ENCODE measurements at regions not wholly inside any gene's neighbourhood (a gene's known extent, or its start where the extent isn't known, plus 50 kb on each side); places are given as distances from the start of the nearest gene placed in this dataset.

GRCh38 chr2:147696426-147696825 lies 148.4 kb upstream of the ACVR2A start:
- no peak overlapping the region for H3K4me3 Mint-ChIP-seq (ENCODE audit: low read depth)
- H3K27me3 Mint-ChIP-seq (ENCODE audit: low read depth): peaks cover 8% of the 10 kb centered on the region
- H3K36me3 Mint-ChIP-seq (ENCODE audit: low read depth): no peaks in the 10 kb centered on the region
- H3K27ac Mint-ChIP-seq: no peak overlapping the region
- H3K9me3 Mint-ChIP-seq: peaks cover 4% of the 10 kb centered on the region
- DNase-seq (ENCODE audit: low spot score): no peak
- H3K4me1 Mint-ChIP-seq (ENCODE audit: low read depth): no peaks in the 10 kb centered on the region
- intact Hi-C loops (cut with micrococcal nuclease): no loop called here

- no peak for DNase-seq (ENCODE audit: low spot score)
- Mint-ChIP-seq H3K9me3 (peaks cover 3% of the 10 kb centered on the region), H3K4me3 (ENCODE audit: low read depth) (no peak overlapping the region), H3K4me1 (ENCODE audit: low read depth) (no peaks in the 10 kb centered on the region), H3K27me3 (ENCODE audit: low read depth) (peaks cover 14% of the 10 kb centered on the region), H3K27ac (no peak overlapping the region), H3K36me3 (ENCODE audit: low read depth) (no peaks in the 10 kb centered on the region)
- intact Hi-C loops (cut with micrococcal nuclease): no loop called here
These were observed 155.5 kb upstream of the ACVR2A start for GRCh38 chr2:147689220-147689909.

DNA sequence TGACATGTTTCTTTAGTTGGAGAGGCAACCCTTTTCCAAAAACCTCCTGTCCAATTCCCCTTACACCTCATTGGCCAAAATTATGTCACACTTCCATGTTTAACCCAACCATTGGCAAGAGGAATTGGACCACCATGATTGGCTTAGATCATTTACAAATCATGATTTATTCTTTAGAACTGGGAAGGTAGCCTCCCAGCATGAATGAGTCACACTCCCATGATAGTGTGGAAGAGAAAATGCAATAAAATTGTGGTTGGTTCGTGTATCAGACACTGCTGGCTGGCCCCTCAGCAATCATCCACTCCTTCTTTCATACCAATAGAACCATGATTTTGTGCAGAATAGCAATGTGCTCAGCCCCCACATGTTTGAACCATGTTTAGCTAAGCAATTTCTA lies 156.6 kb upstream of the ACVR2A start:
- DNase-seq (ENCODE audit: low spot score): no peak
- Mint-ChIP-seq H3K27me3 (ENCODE audit: low read depth) (peaks cover 21% of the 10 kb centered on the region), H3K36me3 (ENCODE audit: low read depth) (no peaks in the 10 kb centered on the region), H3K4me1 (ENCODE audit: low read depth) (no peaks in the 10 kb centered on the region), H3K9me3 (peaks cover 3% of the 10 kb centered on the region), H3K4me3 (ENCODE audit: low read depth) (no peak overlapping the region), H3K27ac (no peak overlapping the region)
- intact Hi-C loops (cut with micrococcal nuclease): no loop called here

- intact Hi-C loops (cut with micrococcal nuclease): no loop called here
- DNase-seq (ENCODE audit: low spot score): no peak
- H3K4me3 Mint-ChIP-seq (ENCODE audit: low read depth): no peak overlapping the region
- H3K9me3 Mint-ChIP-seq: peaks cover 3% of the 10 kb centered on the region
- H3K27me3 Mint-ChIP-seq (ENCODE audit: low read depth): peaks cover 18% of the 10 kb centered on the region
- H3K36me3 Mint-ChIP-seq (ENCODE audit: low read depth): no peaks in the 10 kb centered on the region
- H3K27ac Mint-ChIP-seq: no peak overlapping the region
- H3K4me1 Mint-ChIP-seq (ENCODE audit: low read depth): no peaks in the 10 kb centered on the region
These were observed 158.5 kb upstream of the ACVR2A start for GRCh38 chr2:147686365-147686764.

DNA sequence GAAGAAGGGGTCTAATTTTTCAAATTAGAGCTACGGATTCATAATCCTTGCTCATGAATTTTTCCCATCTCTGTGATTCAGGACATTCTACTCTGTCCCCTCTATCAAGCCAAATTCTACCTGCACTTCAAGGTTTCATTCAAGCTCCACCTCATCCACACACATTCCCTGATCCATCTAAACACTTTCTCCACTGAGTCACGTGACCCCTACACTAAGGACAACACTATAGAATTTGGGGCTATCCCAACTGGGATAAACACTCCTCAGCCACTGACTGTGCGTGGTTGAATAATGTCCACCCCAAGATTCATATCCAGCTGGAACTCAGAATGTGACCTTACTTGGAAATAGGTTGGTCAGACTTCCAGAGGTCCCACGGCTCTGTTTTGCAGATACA lies 159.9 kb upstream of the ACVR2A start:
- Mint-ChIP-seq H3K9me3 (peaks cover 3% of the 10 kb centered on the region), H3K27ac (no peak overlapping the region), H3K36me3 (ENCODE audit: low read depth) (no peaks in the 10 kb centered on the region), H3K4me3 (ENCODE audit: low read depth) (no peak overlapping the region), H3K27me3 (ENCODE audit: low read depth) (peaks cover 15% of the 10 kb centered on the region), H3K4me1 (ENCODE audit: low read depth) (no peaks in the 10 kb centered on the region)
- DNase-seq (ENCODE audit: low spot score): no peak
- intact Hi-C loops (cut with micrococcal nuclease): no loop called here

- Mint-ChIP-seq H3K4me1 (ENCODE audit: low read depth) (no peaks in the 10 kb centered on the region), H3K27ac (no peak overlapping the region), H3K36me3 (ENCODE audit: low read depth) (no peaks in the 10 kb centered on the region), H3K4me3 (ENCODE audit: low read depth) (no peak overlapping the region), H3K9me3 (peaks cover 3% of the 10 kb centered on the region), H3K27me3 (ENCODE audit: low read depth) (peaks cover 10% of the 10 kb centered on the region)
- intact Hi-C loops (cut with micrococcal nuclease): no loop called here
- DNase-seq (ENCODE audit: low spot score): no peak
These were observed 161.4 kb upstream of the ACVR2A start for GRCh38 chr2:147683380-147683779.

- no peaks in the 10 kb centered on the region for H3K36me3 Mint-ChIP-seq (ENCODE audit: low read depth)
- no peak for DNase-seq (ENCODE audit: low spot score)
- no peak overlapping the region for H3K4me3 Mint-ChIP-seq (ENCODE audit: low read depth)
- H3K27me3 Mint-ChIP-seq (ENCODE audit: low read depth): peaks cover 18% of the 10 kb centered on the region
- H3K27ac Mint-ChIP-seq: no peak overlapping the region
- no peaks in the 10 kb centered on the region for H3K4me1 Mint-ChIP-seq (ENCODE audit: low read depth)
- H3K9me3 Mint-ChIP-seq: no peaks in the 10 kb centered on the region
- intact Hi-C loops (cut with micrococcal nuclease): no loop called here
These were observed 163.7 kb upstream of the ACVR2A start for GRCh38 chr2:147681093-147681492.

DNA sequence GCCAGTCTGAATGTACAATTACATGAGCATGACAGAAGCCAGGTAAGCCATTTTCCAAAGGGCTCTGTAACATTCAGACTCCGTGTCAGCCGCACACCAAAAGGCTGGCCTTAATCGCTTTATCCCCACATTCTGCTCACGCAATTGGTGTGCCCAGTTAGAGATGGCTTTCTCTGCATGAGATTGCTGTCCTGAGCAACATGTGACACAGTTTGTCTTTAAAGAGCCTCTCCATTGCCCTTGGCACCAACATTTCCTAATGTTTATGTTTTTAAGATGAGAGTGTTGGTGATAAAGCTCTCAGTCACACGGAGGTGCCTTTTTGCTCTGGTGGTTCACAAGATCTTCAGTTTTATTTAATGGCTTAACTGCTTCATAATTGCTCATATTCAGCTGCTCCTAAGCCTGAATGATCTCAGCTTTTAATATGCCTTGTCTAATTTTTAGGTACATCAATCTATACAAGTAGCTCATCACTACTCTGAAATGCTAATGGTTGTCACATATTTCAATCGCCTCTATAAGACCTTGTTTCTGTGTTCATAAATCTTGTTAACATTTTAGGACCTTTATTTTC lies 164.8 kb upstream of the ACVR2A start:
- Mint-ChIP-seq H3K27me3 (ENCODE audit: low read depth) (peaks cover 18% of the 10 kb centered on the region), H3K27ac (no peak overlapping the region), H3K4me1 (ENCODE audit: low read depth) (no peaks in the 10 kb centered on the region), H3K9me3 (no peaks in the 10 kb centered on the region), H3K4me3 (ENCODE audit: low read depth) (no peak overlapping the region), H3K36me3 (ENCODE audit: low read depth) (no peaks in the 10 kb centered on the region)
- DNase-seq (ENCODE audit: low spot score): no peak
- intact Hi-C loops (cut with micrococcal nuclease): no loop called here

GRCh38 chr2:147679191-147679954 lies 165.5 kb upstream of the ACVR2A start:
- no peaks in the 10 kb centered on the region for H3K36me3 Mint-ChIP-seq (ENCODE audit: low read depth)
- no peaks in the 10 kb centered on the region for H3K4me1 Mint-ChIP-seq (ENCODE audit: low read depth)
- intact Hi-C loops (cut with micrococcal nuclease): no loop called here
- no peak overlapping the region for H3K27ac Mint-ChIP-seq
- DNase-seq (ENCODE audit: low spot score): no peak
- no peaks in the 10 kb centered on the region for H3K9me3 Mint-ChIP-seq
- H3K4me3 Mint-ChIP-seq (ENCODE audit: low read depth): no peak overlapping the region
- peaks cover 16% of the 10 kb centered on the region for H3K27me3 Mint-ChIP-seq (ENCODE audit: low read depth)

DNA sequence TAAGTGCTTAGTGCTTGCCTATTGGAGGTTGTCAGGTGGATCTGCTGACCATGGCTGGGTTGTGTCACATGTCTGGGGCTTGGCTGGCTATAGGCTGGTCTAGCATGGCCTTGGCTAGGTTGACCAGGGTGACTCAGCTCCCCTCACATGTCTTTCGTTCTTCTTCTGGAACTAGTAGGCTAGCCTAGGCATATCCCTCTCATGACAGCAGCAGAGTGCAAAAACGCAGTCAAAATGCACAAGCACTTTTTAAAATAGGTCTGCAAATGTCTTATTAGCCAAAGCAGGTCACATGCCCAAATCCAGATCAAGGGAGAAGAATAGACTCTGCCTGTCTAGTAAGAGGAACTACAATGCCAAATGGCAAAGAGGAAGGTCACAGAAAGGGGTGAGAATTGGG lies 179.7 kb upstream of the ACVR2A start:
- Mint-ChIP-seq H3K9me3 (no peaks in the 10 kb centered on the region), H3K27ac (no peak overlapping the region), H3K27me3 (ENCODE audit: low read depth) (peaks cover 2% of the 10 kb centered on the region), H3K36me3 (ENCODE audit: low read depth) (no peaks in the 10 kb centered on the region), H3K4me3 (ENCODE audit: low read depth) (no peak overlapping the region), H3K4me1 (ENCODE audit: low read depth) (peaks cover 35% of the 10 kb centered on the region)
- no peak for DNase-seq (ENCODE audit: low spot score)
- intact Hi-C loops (cut with micrococcal nuclease): no loop called here

DNA sequence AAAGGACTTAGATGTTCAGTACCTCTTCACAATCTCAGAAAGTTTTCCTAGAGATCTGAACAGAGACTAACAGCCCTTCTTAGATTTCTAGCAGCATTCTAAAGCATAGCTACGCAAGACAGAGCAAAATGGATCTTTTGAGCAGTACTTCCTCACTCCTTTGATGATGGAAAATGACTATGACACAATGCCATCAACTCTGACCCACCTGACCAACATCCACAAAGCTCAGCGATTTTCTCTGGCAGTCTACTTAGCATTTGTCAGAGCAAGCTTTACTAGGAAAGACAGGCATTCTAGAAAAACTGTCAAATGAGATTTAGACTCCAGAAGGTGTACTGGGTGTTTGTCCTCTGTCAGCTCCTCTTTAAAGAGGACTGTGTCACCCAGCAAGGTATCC lies 180.9 kb upstream of the ACVR2A start:
- Mint-ChIP-seq H3K27ac (peak overlapping the region; percentile 54), H3K4me3 (ENCODE audit: low read depth) (peak overlapping the region; percentile 47), H3K4me1 (ENCODE audit: low read depth) (peaks cover 37% of the 10 kb centered on the region), H3K27me3 (ENCODE audit: low read depth) (peaks cover 3% of the 10 kb centered on the region), H3K36me3 (ENCODE audit: low read depth) (peaks cover 1% of the 10 kb centered on the region), H3K9me3 (peaks cover 5% of the 10 kb centered on the region)
- intact Hi-C loops (cut with micrococcal nuclease): loop anchor here (2.0 to 5.0 kb wide), 4 partner anchors 35 to 367 kb away; partner anchors contain the start of gene ACVR2A
- no peak for DNase-seq (ENCODE audit: low spot score)

GRCh38 chr2:147663153-147663961 lies 181.5 kb upstream of the ACVR2A start:
- DNase-seq (ENCODE audit: low spot score): peak; percentile 21
- Mint-ChIP-seq H3K9me3 (peaks cover 8% of the 10 kb centered on the region), H3K27me3 (ENCODE audit: low read depth) (peaks cover 4% of the 10 kb centered on the region), H3K36me3 (ENCODE audit: low read depth) (peaks cover 3% of the 10 kb centered on the region), H3K4me3 (ENCODE audit: low read depth) (peak overlapping the region; percentile 47), H3K27ac (peak overlapping the region; percentile 54), H3K4me1 (ENCODE audit: low read depth) (peaks cover 37% of the 10 kb centered on the region)
- intact Hi-C loops (cut with micrococcal nuclease): loop anchor here (2.0 to 5.0 kb wide), 4 partner anchors 35 to 366 kb away; partner anchors contain the start of gene ACVR2A
